GM23338 (cell line): ENCODE measurements at regions not wholly inside any gene's neighbourhood (a gene's known extent, or its start where the extent isn't known, plus 50 kb on each side); places are given as distances from the start of the nearest gene placed in this dataset.

Source experiments
- EZH2 ChIP-seq: fragments of 200-600 bp; sonication (generic); IDR thresholded peaks from one replicate; pipeline ENCODE4 v1.8.0; 2017; ENCODE audit warnings: antibody characterized with exemption, mild to moderate bottlenecking, low read depth; ENCODE audit not compliant: unreplicated experiment
- EZH2phosphoT487 ChIP-seq: fragments of 200-600 bp; sonication (generic); IDR thresholded peaks from one replicate; pipeline ENCODE4 v1.8.1; 2018; ENCODE audit warnings: antibody characterized with exemption; ENCODE audit not compliant: unreplicated experiment
- JUNB ChIP-seq: IDR thresholded peaks from one replicate; pipeline ENCODE4 v1.6.1; 2016; ENCODE audit warnings: antibody characterized with exemption; ENCODE audit not compliant: unreplicated experiment
- POLR2AphosphoS5 ChIP-seq: IDR thresholded peaks from 2 replicates; pipeline ENCODE4 v1.6.1; 2016; ENCODE audit warnings: antibody characterized with exemption, low read depth
- ZNF331 ChIP-seq: fragments of 250-450 bp; sonication (Bioruptor Pico); IDR thresholded peaks from 2 replicates; pipeline ENCODE4 v1.5.0; 2020; ENCODE audit warnings: low read depth, mild to moderate bottlenecking, moderate library complexity
- TF ChIP-seq, protein P1 (sequence below), 2 experiments: fragments of 200-600 bp in 1 of 2; sonication (generic) in 1 of 2; conservative IDR thresholded peaks; 2 replicates each; pipeline versions ENCODE4 v1.5.1 to v1.6.1; 2016 to 2017; ENCODE audit warnings: antibody characterized with exemption in 2 of 2, low read depth in 2 of 2, mild to moderate bottlenecking in 2 of 2, moderate library complexity in 1 of 2
- TF ChIP-seq, protein P2 (sequence below): fragments of 250-450 bp; sonication (Bioruptor Pico); IDR thresholded peaks from 2 replicates; pipeline ENCODE4 v1.5.0; 2020; ENCODE audit warnings: mild to moderate bottlenecking, moderate library complexity
- TF ChIP-seq, protein P3 (sequence below): IDR thresholded peaks from 2 replicates; pipeline ENCODE4 v1.6.1; 2016; ENCODE audit warnings: antibody characterized with exemption

DNA sequence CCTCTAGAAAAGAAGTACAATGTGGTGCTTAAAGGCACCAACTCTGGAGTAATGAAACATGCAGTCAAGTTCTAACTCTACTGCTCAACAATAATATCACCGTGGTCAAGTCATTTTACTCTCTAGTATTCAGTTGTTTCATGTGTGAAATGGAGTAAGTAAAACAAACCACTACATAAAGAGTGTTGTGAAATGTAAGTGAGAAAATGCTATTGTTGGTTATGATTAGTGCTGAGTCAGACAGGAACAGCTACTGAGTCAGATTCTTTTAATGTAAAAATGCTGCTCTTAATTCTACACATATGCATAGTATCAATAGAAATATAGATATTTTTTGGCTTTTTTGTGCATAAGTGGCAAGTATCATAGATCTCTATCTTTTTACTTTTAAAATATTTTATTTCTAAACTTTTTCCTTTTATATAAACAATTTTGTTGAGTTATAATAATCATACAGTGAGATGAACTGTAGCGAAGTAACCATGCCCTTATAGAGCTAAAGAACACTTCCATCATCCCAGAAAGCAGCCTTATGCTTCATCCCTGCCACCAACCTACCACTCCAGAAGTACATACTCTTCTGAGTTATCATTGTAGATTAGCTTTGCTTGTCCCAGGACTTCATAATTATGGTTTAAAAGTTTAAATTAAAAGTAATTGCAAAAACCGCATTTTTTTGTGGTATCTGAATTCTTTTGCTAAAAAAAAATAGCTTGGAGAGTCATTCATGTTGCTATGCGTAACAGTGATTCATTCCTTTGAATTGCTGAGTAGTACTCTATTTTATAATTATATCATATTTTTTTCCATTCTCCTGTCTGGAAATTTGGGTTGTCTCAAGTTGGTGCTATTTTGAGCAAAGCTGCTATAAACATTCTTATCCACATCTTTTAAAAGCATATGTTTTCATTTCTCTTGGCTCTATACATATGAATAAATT, 548.2 kb upstream of the CLINT1 start:
- TF ChIP-seq, protein P1, sequence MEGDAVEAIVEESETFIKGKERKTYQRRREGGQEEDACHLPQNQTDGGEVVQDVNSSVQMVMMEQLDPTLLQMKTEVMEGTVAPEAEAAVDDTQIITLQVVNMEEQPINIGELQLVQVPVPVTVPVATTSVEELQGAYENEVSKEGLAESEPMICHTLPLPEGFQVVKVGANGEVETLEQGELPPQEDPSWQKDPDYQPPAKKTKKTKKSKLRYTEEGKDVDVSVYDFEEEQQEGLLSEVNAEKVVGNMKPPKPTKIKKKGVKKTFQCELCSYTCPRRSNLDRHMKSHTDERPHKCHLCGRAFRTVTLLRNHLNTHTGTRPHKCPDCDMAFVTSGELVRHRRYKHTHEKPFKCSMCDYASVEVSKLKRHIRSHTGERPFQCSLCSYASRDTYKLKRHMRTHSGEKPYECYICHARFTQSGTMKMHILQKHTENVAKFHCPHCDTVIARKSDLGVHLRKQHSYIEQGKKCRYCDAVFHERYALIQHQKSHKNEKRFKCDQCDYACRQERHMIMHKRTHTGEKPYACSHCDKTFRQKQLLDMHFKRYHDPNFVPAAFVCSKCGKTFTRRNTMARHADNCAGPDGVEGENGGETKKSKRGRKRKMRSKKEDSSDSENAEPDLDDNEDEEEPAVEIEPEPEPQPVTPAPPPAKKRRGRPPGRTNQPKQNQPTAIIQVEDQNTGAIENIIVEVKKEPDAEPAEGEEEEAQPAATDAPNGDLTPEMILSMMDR (conservative IDR thresholded peaks at IDR 0.05; ENCODE audit: low read depth in 2 of 2), result no peak
- TF ChIP-seq, protein P2, sequence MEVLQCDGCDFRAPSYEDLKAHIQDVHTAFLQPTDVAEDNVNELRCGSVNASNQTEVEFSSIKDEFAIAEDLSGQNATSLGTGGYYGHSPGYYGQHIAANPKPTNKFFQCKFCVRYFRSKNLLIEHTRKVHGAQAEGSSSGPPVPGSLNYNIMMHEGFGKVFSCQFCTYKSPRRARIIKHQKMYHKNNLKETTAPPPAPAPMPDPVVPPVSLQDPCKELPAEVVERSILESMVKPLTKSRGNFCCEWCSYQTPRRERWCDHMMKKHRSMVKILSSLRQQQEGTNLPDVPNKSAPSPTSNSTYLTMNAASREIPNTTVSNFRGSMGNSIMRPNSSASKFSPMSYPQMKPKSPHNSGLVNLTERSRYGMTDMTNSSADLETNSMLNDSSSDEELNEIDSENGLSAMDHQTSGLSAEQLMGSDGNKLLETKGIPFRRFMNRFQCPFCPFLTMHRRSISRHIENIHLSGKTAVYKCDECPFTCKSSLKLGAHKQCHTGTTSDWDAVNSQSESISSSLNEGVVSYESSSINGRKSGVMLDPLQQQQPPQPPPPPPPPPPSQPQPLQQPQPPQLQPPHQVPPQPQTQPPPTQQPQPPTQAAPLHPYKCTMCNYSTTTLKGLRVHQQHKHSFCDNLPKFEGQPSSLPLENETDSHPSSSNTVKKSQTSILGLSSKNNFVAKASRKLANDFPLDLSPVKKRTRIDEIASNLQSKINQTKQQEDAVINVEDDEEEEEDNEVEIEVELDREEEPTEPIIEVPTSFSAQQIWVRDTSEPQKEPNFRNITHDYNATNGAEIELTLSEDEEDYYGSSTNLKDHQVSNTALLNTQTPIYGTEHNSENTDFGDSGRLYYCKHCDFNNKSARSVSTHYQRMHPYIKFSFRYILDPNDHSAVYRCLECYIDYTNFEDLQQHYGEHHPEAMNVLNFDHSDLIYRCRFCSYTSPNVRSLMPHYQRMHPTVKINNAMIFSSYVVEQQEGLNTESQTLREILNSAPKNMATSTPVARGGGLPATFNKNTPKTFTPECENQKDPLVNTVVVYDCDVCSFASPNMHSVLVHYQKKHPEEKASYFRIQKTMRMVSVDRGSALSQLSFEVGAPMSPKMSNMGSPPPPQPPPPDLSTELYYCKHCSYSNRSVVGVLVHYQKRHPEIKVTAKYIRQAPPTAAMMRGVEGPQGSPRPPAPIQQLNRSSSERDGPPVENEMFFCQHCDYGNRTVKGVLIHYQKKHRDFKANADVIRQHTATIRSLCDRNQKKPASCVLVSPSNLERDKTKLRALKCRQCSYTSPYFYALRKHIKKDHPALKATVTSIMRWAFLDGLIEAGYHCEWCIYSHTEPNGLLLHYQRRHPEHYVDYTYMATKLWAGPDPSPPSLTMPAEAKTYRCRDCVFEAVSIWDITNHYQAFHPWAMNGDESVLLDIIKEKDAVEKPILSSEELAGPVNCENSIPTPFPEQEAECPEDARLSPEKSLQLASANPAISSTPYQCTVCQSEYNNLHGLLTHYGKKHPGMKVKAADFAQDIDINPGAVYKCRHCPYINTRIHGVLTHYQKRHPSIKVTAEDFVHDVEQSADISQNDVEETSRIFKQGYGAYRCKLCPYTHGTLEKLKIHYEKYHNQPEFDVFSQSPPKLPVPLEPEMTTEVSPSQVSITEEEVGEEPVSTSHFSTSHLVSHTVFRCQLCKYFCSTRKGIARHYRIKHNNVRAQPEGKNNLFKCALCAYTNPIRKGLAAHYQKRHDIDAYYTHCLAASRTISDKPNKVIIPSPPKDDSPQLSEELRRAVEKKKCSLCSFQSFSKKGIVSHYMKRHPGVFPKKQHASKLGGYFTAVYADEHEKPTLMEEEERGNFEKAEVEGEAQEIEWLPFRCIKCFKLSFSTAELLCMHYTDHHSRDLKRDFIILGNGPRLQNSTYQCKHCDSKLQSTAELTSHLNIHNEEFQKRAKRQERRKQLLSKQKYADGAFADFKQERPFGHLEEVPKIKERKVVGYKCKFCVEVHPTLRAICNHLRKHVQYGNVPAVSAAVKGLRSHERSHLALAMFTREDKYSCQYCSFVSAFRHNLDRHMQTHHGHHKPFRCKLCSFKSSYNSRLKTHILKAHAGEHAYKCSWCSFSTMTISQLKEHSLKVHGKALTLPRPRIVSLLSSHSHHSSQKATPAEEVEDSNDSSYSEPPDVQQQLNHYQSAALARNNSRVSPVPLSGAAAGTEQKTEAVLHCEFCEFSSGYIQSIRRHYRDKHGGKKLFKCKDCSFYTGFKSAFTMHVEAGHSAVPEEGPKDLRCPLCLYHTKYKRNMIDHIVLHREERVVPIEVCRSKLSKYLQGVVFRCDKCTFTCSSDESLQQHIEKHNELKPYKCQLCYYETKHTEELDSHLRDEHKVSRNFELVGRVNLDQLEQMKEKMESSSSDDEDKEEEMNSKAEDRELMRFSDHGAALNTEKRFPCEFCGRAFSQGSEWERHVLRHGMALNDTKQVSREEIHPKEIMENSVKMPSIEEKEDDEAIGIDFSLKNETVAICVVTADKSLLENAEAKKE (CRISPR knock-in tag), result no peak
- TF ChIP-seq JUNB (no peak), EZH2 (no peak), POLR2AphosphoS5 (no peak), ZNF331 (CRISPR knock-in tag) (no peak), EZH2phosphoT487 (no peak)
- TF ChIP-seq, protein P3, sequence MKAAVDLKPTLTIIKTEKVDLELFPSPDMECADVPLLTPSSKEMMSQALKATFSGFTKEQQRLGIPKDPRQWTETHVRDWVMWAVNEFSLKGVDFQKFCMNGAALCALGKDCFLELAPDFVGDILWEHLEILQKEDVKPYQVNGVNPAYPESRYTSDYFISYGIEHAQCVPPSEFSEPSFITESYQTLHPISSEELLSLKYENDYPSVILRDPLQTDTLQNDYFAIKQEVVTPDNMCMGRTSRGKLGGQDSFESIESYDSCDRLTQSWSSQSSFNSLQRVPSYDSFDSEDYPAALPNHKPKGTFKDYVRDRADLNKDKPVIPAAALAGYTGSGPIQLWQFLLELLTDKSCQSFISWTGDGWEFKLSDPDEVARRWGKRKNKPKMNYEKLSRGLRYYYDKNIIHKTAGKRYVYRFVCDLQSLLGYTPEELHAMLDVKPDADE, result no peak
